Activated CD4-positive, alpha-beta T cell treated with anti-CD3 and anti-CD28 coated beads, Interleukin-2, amount 50 U/mL, for 48 hours (primary cell): ENCODE measurements at regions not wholly inside any gene's neighbourhood (a gene's known extent, or its start where the extent isn't known, plus 50 kb on each side); places are given as distances from the start of the nearest gene placed in this dataset.

Source experiments
- DNase-seq, 2 experiments: peaks; one replicate each; pipeline ENCODE4 v3.0.0-alpha.2; 2020

- DNase-seq: no peak
These were observed 72.3 kb upstream of the LEP start for GRCh38 chr7:128168667-128169210.

- DNase-seq: no peak
These were observed 70.6 kb upstream of the LEP start for GRCh38 chr7:128170461-128170860.

- DNase-seq: no peak
These were observed 69.6 kb upstream of the LEP start for GRCh38 chr7:128171342-128171918.

- DNase-seq: no peak
These were observed 68.9 kb upstream of the LEP start for GRCh38 chr7:128172151-128172550.

GRCh38 chr7:128172963-128173362 is 68.1 kb upstream of the LEP start:
- DNase-seq: no peak

- DNase-seq: no peak
These were observed 66.7 kb upstream of the LEP start for GRCh38 chr7:128174386-128174785.

- DNase-seq: no peak
These were observed 64.4 kb upstream of the LEP start for GRCh38 chr7:128176696-128177095.

GRCh38 chr7:128177768-128178550 is 63.1 kb upstream of the LEP start:
- no peak for DNase-seq

- no peak for DNase-seq
These were observed 62.5 kb upstream of the LEP start for GRCh38 chr7:128178611-128179010.

- DNase-seq: no peak
These were observed 52.5 kb upstream of the LEP start for GRCh38 chr7:128188396-128189230.

GRCh38 chr7:128189231-128189930 is 51.7 kb upstream of the LEP start:
- no peak for DNase-seq

- no peak for DNase-seq
These were observed 50.9 kb upstream of the LEP start for GRCh38 chr7:128190051-128190647.

- DNase-seq: no peak
These were observed 49.8 kb upstream of the LEP start for GRCh38 chr7:128191136-128191844.
